Tibial nerve (tissue), 4 donors: ENCODE measurements at regions not wholly inside any gene's neighbourhood (a gene's known extent, or its start where the extent isn't known, plus 50 kb on each side); places are given as distances from the start of the nearest gene placed in this dataset.

Experiments used
- DNase-seq, 2 donors: peaks; one replicate each; pipeline ENCODE4 v3.0.0-alpha.2; 2019; ENCODE audit warnings: low spot score in 2 of 2
- H3K27ac ChIP-seq, 4 donors: fragments of 200-600 bp; sonication (generic) in 3 of 4; one replicate each; pipeline ENCODE4 v1.5.1; 2017 to 2019; ENCODE audit warnings: mild to moderate bottlenecking in 1 of 4
- H3K27me3 ChIP-seq, 2 donors: fragments of 200-600 bp; sonication (generic) in 1 of 2; one replicate each; pipeline versions ENCODE4 v1.5.1 to v1.6.0; 2017 to 2019
- H3K36me3 ChIP-seq, 3 donors: fragments of 200-600 bp; sonication (generic); one replicate each; pipeline ENCODE4 v1.5.1; 2018 to 2019
- H3K4me1 ChIP-seq, 4 donors: fragments of 200-600 bp; sonication (generic) in 3 of 4; one replicate each; pipeline ENCODE4 v1.5.1; 2017 to 2019
- H3K4me3 ChIP-seq, 4 donors: fragments of 200-600 bp; sonication (generic) in 3 of 4; one replicate each; pipeline ENCODE4 v1.5.1; 2017 to 2019; ENCODE audit warnings: mild to moderate bottlenecking in 1 of 4, moderate library complexity in 1 of 4
- H3K9me3 ChIP-seq, 4 donors: fragments of 200-600 bp; sonication (generic) in 3 of 4; one replicate each; pipeline ENCODE4 v1.5.1; 2017 to 2019
- CTCF ChIP-seq, 5 experiments: fragments of 200-600 bp in 3 of 5; fragments of 450-650 bp in 2 of 5; sonication (generic) in 3 of 5; IDR thresholded peaks; one replicate each; pipeline ENCODE4 v1.5.1; 2016 to 2019; ENCODE audit warnings: antibody characterized with exemption in 5 of 5, mild to moderate bottlenecking in 3 of 5, moderate library complexity in 2 of 5
- EP300 ChIP-seq, 2 donors: sonication (generic); formaldehyde crosslinking; IDR thresholded peaks; one replicate each; pipeline ENCODE4 v1.6.1; 2017; ENCODE audit warnings: antibody characterized with exemption in 2 of 2, mild to moderate bottlenecking in 1 of 2
- POLR2A ChIP-seq, 2 donors: fragments of 450-650 bp; IDR thresholded peaks; one replicate each; pipeline ENCODE4 v1.6.1; 2017; ENCODE audit warnings: antibody characterized with exemption in 2 of 2, mild to moderate bottlenecking in 2 of 2, moderate library complexity in 2 of 2
- WGBS, 2 donors: methylation state at CpG; one replicate each; pipeline ENCODE4 v1.1.5; 2018; 5-methylcytosine and 5-hydroxymethylcytosine counted together

- H3K4me3 ChIP-seq, result no peak overlapping the region
- no peak overlapping the region for H3K27ac ChIP-seq
- no peaks in the 10 kb centered on the region for H3K27me3 ChIP-seq
- 29 to 36% methylated on average over 2 of the region's 2 CpGs for WGBS, 2 donors
- no peak for DNase-seq
- H3K4me1 ChIP-seq, result no peaks in the 10 kb centered on the region
- H3K36me3 ChIP-seq, result no peaks in the 10 kb centered on the region
- H3K9me3 ChIP-seq, result peaks cover 0 to 4% (median 0%) of the 10 kb centered on the region in 4 donors
- TF ChIP-seq POLR2A (IDR thresholded peaks at IDR 0.05) (no peak), CTCF (IDR thresholded peaks at IDR 0.05) (no peak)
Measured at GRCh38 chr5:53397845-53398244, 82.6 kb upstream of the FST start.

- DNase-seq, result no peak
- no peak overlapping the region for H3K4me3 ChIP-seq
- no peak overlapping the region for H3K27ac ChIP-seq
- H3K36me3 ChIP-seq, result no peaks in the 10 kb centered on the region
- H3K27me3 ChIP-seq, result no peaks in the 10 kb centered on the region
- no peaks in the 10 kb centered on the region for H3K4me1 ChIP-seq
- TF ChIP-seq EP300 (IDR thresholded peaks at IDR 0.05) (no peak), CTCF (IDR thresholded peaks at IDR 0.05) (no peak), POLR2A (IDR thresholded peaks at IDR 0.05) (no peak)
- peaks cover 0 to 4% (median 0%) of the 10 kb centered on the region in 4 donors for H3K9me3 ChIP-seq
- 72 to 74% methylated on average over 2 of the region's 2 CpGs for WGBS, 2 donors
Measured at GRCh38 chr5:53399926-53400697, 80.3 kb upstream of the FST start.

GRCh38 chr5:53403291-53403690 is 77.1 kb upstream of the FST start:
- 59 to 60% methylated on average over 3 of the region's 3 CpGs for WGBS, 2 donors
- H3K4me3 ChIP-seq, result no peak overlapping the region
- DNase-seq, result no peak

GRCh38 chr5:53403758-53404157 is 76.7 kb upstream of the FST start:
- no peak overlapping the region for H3K4me3 ChIP-seq
- H3K27ac ChIP-seq, result no peak overlapping the region
- H3K4me1 ChIP-seq, result no peaks in the 10 kb centered on the region
- H3K36me3 ChIP-seq, result no peaks in the 10 kb centered on the region
- no peak for DNase-seq
- no peaks in the 10 kb centered on the region for H3K27me3 ChIP-seq
- WGBS, 2 donors, result 49 to 53% methylated on average over 2 of the region's 2 CpGs
- no peaks in the 10 kb centered on the region for H3K9me3 ChIP-seq
- no peak for TF ChIP-seq POLR2A (IDR thresholded peaks at IDR 0.05)
- TF ChIP-seq CTCF (IDR thresholded peaks at IDR 0.05), result no peak
- no peak for TF ChIP-seq EP300 (IDR thresholded peaks at IDR 0.05)

More at GRCh38 chr5:53403291-53403690, 77.1 kb upstream of the FST start:
- Histone ChIP-seq H3K27ac (no peak overlapping the region), H3K9me3 (no peaks in the 10 kb centered on the region), H3K36me3 (no peaks in the 10 kb centered on the region), H3K4me1 (no peaks in the 10 kb centered on the region), H3K27me3 (no peaks in the 10 kb centered on the region)
- TF ChIP-seq CTCF (IDR thresholded peaks at IDR 0.05), result no peak
- TF ChIP-seq POLR2A (IDR thresholded peaks at IDR 0.05), result no peak
- no peak for TF ChIP-seq EP300 (IDR thresholded peaks at IDR 0.05)

- H3K4me1 ChIP-seq, result no peaks in the 10 kb centered on the region
- no peak overlapping the region for H3K4me3 ChIP-seq
- no peak overlapping the region for H3K27ac ChIP-seq
- TF ChIP-seq CTCF (IDR thresholded peaks at IDR 0.05) (no peak), POLR2A (IDR thresholded peaks at IDR 0.05) (no peak), EP300 (IDR thresholded peaks at IDR 0.05) (no peak)
- no peaks in the 10 kb centered on the region for H3K36me3 ChIP-seq
- no peaks in the 10 kb centered on the region for H3K27me3 ChIP-seq
- no peak for DNase-seq
- WGBS, 2 donors, result 94 to 98% methylated on average over 1 of the region's 1 CpG
- H3K9me3 ChIP-seq, result no peaks in the 10 kb centered on the region
Measured at GRCh38 chr5:53405396-53405795, 75.0 kb upstream of the FST start.
